ENCODE measurements at regions not wholly inside any gene's neighbourhood (a gene's known extent, or its start where the extent isn't known, plus 50 kb on each side); places are given as distances from the start of the nearest gene placed in this dataset.

DNA sequence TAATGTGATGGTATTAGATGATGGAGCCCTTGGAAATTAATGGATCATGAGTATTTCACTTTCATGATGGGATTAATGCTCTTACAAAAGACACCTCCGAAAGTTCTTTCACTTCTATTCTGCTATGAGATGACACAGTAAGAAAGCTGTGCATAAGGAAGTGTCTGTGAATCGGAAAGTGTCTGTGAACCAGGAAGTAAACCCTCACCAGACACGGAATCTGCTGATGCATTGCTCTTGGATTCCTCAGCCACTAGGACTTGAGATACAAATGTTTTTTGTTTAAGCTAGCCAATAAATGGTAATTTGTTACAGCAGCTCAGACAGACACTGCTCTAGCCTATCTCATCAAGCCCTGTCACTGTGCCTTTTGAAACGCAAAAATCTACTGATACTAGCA, 440.4 kb upstream of the PRR20A start:
- Histone ChIP-seq H3K36me3 (ENCODE audit: insufficient read depth, low read length) (no peaks in the 10 kb centered on the region), H3K4me1 (ENCODE audit: insufficient read depth, low read length) (no peaks in the 10 kb centered on the region), H3K4me3 (ENCODE audit: low read length) (no peak overlapping the region), H3K27ac (ENCODE audit: low read depth, low read length) (no peak overlapping the region), H3K27me3 (ENCODE audit: insufficient read depth, low read length, poor library complexity, severe bottlenecking) (no peaks in the 10 kb centered on the region), H3K9me3 (ENCODE audit: low read length) (no peaks in the 10 kb centered on the region)
- H3K4me1 Mint-ChIP-seq: no peaks in the 10 kb centered on the region
- no peaks in the 10 kb centered on the region for H3K27me3 Mint-ChIP-seq
- H3K4me3 Mint-ChIP-seq: no peak overlapping the region
- no peak overlapping the region for H3K27ac Mint-ChIP-seq
- H3K9me3 Mint-ChIP-seq: peaks cover 4 to 51% (median 10%) of the 10 kb centered on the region in 5 donors
- DNase-seq: no peak
- ChIA-PET POLR2A (no interaction called here), CTCF (no interaction called here)
- H3K36me3 Mint-ChIP-seq: no peaks in the 10 kb centered on the region

DNA sequence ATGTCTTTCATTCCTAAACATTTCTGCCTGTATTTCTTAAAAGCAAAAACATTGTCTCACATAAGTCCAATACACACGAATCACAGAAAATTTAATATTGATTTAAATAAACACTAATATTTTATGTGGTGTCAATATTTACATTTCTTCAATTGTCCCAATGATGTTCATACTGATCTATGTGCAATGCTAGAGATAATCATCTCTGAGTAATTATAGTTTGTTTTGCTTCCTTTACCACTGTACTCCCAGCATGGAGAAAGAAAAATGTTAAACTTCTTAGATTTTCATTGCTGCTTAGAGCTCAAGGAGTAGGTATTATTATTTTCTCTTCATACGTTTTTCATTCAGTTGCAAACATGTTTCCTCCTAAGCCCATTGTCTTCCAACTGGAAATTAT, 434.2 kb upstream of the PRR20A start:
- Mint-ChIP-seq H3K9me3 (peaks cover 0 to 50% (median 13%) of the 10 kb centered on the region in 5 donors), H3K36me3 (no peaks in the 10 kb centered on the region), H3K4me3 (no peak overlapping the region), H3K27ac (no peak overlapping the region), H3K27me3 (no peaks in the 10 kb centered on the region), H3K4me1 (no peaks in the 10 kb centered on the region)
- no peak overlapping the region for H3K27ac ChIP-seq (ENCODE audit: low read depth, low read length)
- no peaks in the 10 kb centered on the region for H3K9me3 ChIP-seq (ENCODE audit: low read length)
- no peaks in the 10 kb centered on the region for H3K4me1 ChIP-seq (ENCODE audit: insufficient read depth, low read length)
- ChIA-PET POLR2A (no interaction called here), CTCF (no interaction called here)
- DNase-seq: no peak
- no peak overlapping the region for H3K4me3 ChIP-seq (ENCODE audit: low read length)
- H3K36me3 ChIP-seq (ENCODE audit: insufficient read depth, low read length): no peaks in the 10 kb centered on the region
- no peaks in the 10 kb centered on the region for H3K27me3 ChIP-seq (ENCODE audit: insufficient read depth, low read length, poor library complexity, severe bottlenecking)

DNA sequence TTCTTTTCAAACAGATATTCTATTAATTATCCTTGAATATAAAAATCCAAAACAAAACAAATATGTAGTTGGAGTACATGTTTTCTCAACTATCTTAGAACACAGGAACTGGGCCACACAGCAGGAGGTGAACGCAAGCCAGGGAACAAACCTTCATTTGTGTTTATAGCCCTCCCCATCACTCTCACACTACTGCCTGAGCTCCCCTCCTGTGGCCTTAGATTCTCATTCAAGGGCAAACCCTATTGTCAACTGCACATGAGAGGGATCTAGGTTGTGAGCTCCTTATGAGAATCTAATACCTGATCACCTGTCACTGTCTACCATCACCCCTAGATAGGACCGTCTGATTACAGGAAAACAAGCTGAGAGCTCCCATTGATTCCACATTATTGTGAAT, 427.1 kb upstream of the PRR20A start:
- ChIA-PET CTCF (no interaction called here), POLR2A (no interaction called here)
- H3K27ac ChIP-seq (ENCODE audit: low read depth, low read length): no peak overlapping the region
- no peaks in the 10 kb centered on the region for H3K36me3 ChIP-seq (ENCODE audit: insufficient read depth, low read length)
- H3K9me3 Mint-ChIP-seq: peaks cover 6 to 39% (median 19%) of the 10 kb centered on the region in 5 donors
- H3K27me3 Mint-ChIP-seq: no peaks in the 10 kb centered on the region
- H3K4me1 Mint-ChIP-seq: no peaks in the 10 kb centered on the region
- no peak for DNase-seq
- H3K4me1 ChIP-seq (ENCODE audit: insufficient read depth, low read length): no peaks in the 10 kb centered on the region
- H3K27me3 ChIP-seq (ENCODE audit: insufficient read depth, low read length, poor library complexity, severe bottlenecking): no peaks in the 10 kb centered on the region
- H3K9me3 ChIP-seq (ENCODE audit: low read length): no peaks in the 10 kb centered on the region
- H3K36me3 Mint-ChIP-seq: no peaks in the 10 kb centered on the region
- no peak overlapping the region for H3K4me3 Mint-ChIP-seq
- no peak overlapping the region for H3K27ac Mint-ChIP-seq
- H3K4me3 ChIP-seq (ENCODE audit: low read length): no peak overlapping the region

DNA sequence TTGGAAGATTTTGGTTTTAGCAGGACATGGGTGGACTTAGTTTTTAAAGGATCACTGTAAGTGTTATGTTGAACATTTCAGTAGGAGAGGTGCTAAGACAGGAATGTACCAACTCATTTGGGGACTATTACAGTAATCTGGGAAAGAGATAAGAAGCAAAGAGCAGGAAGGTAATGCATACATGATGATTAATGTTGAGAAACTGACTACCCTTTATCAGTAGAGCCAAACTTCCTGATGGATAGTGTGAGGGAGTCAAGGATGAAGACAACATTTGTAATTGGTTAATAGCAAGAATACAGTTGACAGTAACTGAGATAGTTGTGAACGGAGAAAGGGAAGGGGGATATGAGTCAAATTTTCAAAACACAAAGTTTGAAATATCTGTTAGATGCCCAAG, 421.9 kb upstream of the PRR20A start:
- Mint-ChIP-seq H3K27me3 (no peaks in the 10 kb centered on the region), H3K4me1 (no peaks in the 10 kb centered on the region), H3K9me3 (peaks cover 11 to 40% (median 15%) of the 10 kb centered on the region in 5 donors), H3K4me3 (no peak overlapping the region), H3K27ac (no peak overlapping the region), H3K36me3 (no peaks in the 10 kb centered on the region)
- H3K4me1 ChIP-seq (ENCODE audit: insufficient read depth, low read length): no peaks in the 10 kb centered on the region
- H3K36me3 ChIP-seq (ENCODE audit: insufficient read depth, low read length): no peaks in the 10 kb centered on the region
- H3K4me3 ChIP-seq (ENCODE audit: low read length): no peak overlapping the region
- no peaks in the 10 kb centered on the region for H3K9me3 ChIP-seq (ENCODE audit: low read length)
- H3K27ac ChIP-seq (ENCODE audit: low read depth, low read length): no peak overlapping the region
- ChIA-PET POLR2A (no interaction called here), CTCF (no interaction called here)
- H3K27me3 ChIP-seq (ENCODE audit: insufficient read depth, low read length, poor library complexity, severe bottlenecking): no peaks in the 10 kb centered on the region
- no peak for DNase-seq

DNA sequence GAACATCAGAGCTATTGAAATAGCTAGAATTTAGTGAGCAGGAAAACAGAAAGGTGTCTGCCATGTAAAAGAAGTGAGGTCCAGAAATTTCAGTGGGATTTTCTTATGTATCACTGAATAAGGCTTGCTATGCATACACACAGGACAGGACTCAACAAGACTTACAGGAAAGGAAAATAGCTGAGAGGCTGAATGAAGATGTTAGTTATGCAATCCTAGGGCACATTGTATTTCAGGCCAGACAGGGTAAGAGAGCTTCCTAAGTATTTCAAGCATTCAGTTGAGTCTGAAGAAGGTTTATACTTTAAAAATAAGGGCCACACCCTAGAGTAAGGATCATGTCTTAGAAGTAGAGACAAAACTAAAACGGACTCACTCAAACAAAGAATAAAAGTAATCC, 419.9 kb upstream of the PRR20A start:
- H3K4me1 Mint-ChIP-seq: no peaks in the 10 kb centered on the region
- H3K27me3 Mint-ChIP-seq: no peaks in the 10 kb centered on the region
- Histone ChIP-seq H3K36me3 (ENCODE audit: insufficient read depth, low read length) (no peaks in the 10 kb centered on the region), H3K4me3 (ENCODE audit: low read length) (no peak overlapping the region), H3K27me3 (ENCODE audit: insufficient read depth, low read length, poor library complexity, severe bottlenecking) (no peaks in the 10 kb centered on the region), H3K27ac (ENCODE audit: low read depth, low read length) (no peak overlapping the region), H3K4me1 (ENCODE audit: insufficient read depth, low read length) (no peaks in the 10 kb centered on the region), H3K9me3 (ENCODE audit: low read length) (no peaks in the 10 kb centered on the region)
- peaks cover 10 to 35% (median 15%) of the 10 kb centered on the region in 5 donors for H3K9me3 Mint-ChIP-seq
- no peaks in the 10 kb centered on the region for H3K36me3 Mint-ChIP-seq
- DNase-seq: no peak
- no peak overlapping the region for H3K27ac Mint-ChIP-seq
- POLR2A ChIA-PET: no interaction called here
- CTCF ChIA-PET: no interaction called here
- no peak overlapping the region for H3K4me3 Mint-ChIP-seq

DNA sequence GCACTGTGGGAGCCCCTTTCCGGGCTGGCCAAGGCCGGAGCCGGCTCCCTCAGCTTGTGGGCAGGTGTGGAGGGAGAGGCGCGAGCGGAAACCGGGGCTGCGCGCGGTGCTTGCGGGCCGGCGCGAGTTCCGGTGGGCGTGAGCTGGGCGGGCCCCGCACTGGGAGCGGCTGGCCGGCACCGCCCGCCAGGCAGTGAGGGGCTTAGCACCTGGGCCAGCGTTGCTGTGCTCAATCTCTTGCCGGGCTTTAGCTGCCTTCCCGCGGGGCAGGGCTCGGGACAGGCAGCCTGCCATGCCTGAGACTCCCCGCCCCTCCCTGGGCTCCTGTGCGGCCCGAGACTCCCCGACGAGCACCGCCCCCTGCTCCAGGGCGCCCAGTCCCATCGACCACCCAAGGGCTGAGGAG, 405.2 kb upstream of the PRR20A start:
- Histone ChIP-seq H3K4me1 (ENCODE audit: insufficient read depth, low read length) (no peaks in the 10 kb centered on the region), H3K4me3 (ENCODE audit: low read length) (no peak overlapping the region), H3K27ac (ENCODE audit: low read depth, low read length) (no peak overlapping the region), H3K27me3 (ENCODE audit: insufficient read depth, low read length, poor library complexity, severe bottlenecking) (no peaks in the 10 kb centered on the region), H3K36me3 (ENCODE audit: insufficient read depth, low read length) (no peaks in the 10 kb centered on the region), H3K9me3 (ENCODE audit: low read length) (no peaks in the 10 kb centered on the region)
- Mint-ChIP-seq H3K9me3 (peaks cover 3 to 21% (median 8%) of the 10 kb centered on the region in 5 donors), H3K4me3 (no peak overlapping the region), H3K4me1 (no peaks in the 10 kb centered on the region), H3K27ac (no peak overlapping the region), H3K36me3 (peaks cover 0 to 1% (median 0%) of the 10 kb centered on the region in 3 donors), H3K27me3 (no peaks in the 10 kb centered on the region)
- DNase-seq: no peak
- CTCF ChIA-PET: no interaction called here
- POLR2A ChIA-PET: no interaction called here

DNA sequence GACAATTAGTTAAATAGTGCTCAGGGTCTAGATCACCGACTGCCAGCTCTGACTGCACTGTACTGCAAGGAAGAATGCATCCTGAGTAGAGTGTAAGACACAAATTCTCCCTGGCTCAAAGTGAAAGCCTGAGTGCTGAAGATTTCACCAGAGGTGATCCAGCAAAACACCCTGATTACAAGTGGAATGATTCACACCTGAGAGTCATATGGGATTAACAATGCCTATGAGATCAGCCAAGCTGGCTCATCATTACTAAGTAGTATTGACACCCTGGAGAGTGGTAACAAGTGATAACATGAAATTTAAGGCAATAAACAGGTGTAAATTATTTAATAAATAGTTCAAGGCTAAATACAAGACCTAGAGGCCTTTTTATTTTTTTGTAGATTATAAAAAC, 403.8 kb upstream of the PRR20A start:
- Histone ChIP-seq H3K27me3 (ENCODE audit: insufficient read depth, low read length, poor library complexity, severe bottlenecking) (no peaks in the 10 kb centered on the region), H3K27ac (ENCODE audit: low read depth, low read length) (no peak overlapping the region), H3K4me3 (ENCODE audit: low read length) (no peak overlapping the region), H3K4me1 (ENCODE audit: insufficient read depth, low read length) (no peaks in the 10 kb centered on the region), H3K36me3 (ENCODE audit: insufficient read depth, low read length) (no peaks in the 10 kb centered on the region), H3K9me3 (ENCODE audit: low read length) (no peaks in the 10 kb centered on the region)
- Mint-ChIP-seq H3K9me3 (peaks cover 5 to 27% (median 8%) of the 10 kb centered on the region in 5 donors), H3K4me3 (no peak overlapping the region), H3K36me3 (peaks cover 0 to 1% (median 0%) of the 10 kb centered on the region in 3 donors), H3K27me3 (no peaks in the 10 kb centered on the region), H3K27ac (no peak overlapping the region), H3K4me1 (no peaks in the 10 kb centered on the region)
- DNase-seq: no peak
- POLR2A ChIA-PET: no interaction called here
- CTCF ChIA-PET: no interaction called here

DNA sequence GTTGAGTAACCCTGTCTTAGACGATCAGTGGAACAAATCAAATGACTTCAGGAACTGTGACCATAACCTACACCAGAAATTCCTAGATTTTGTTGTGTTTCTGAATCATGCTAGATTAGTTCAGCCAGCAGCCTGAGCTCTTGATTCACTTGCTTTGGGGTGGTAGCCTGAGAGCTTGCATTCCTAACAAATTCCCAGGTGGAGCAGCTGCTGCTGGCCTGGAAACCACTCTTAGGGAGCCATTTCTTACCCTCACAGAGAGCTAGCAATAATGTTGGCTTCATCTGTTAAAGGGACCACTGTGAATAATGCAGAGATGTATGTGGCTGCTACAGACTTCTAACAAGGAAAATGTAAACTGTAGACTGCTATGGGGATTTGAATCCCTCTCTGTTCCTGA, 388.1 kb upstream of the PRR20A start:
- H3K27ac Mint-ChIP-seq: no peak overlapping the region
- no peak for DNase-seq
- CTCF ChIA-PET: no interaction called here
- Histone ChIP-seq H3K27me3 (ENCODE audit: insufficient read depth, low read length, poor library complexity, severe bottlenecking) (no peaks in the 10 kb centered on the region), H3K4me1 (ENCODE audit: insufficient read depth, low read length) (no peaks in the 10 kb centered on the region), H3K9me3 (ENCODE audit: low read length) (no peaks in the 10 kb centered on the region), H3K27ac (ENCODE audit: low read depth, low read length) (no peak overlapping the region), H3K36me3 (ENCODE audit: insufficient read depth, low read length) (no peaks in the 10 kb centered on the region), H3K4me3 (ENCODE audit: low read length) (no peak overlapping the region)
- H3K36me3 Mint-ChIP-seq: no peaks in the 10 kb centered on the region
- H3K27me3 Mint-ChIP-seq: no peaks in the 10 kb centered on the region
- POLR2A ChIA-PET: no interaction called here
- H3K9me3 Mint-ChIP-seq: peaks cover 0 to 26% (median 8%) of the 10 kb centered on the region in 5 donors
- H3K4me3 Mint-ChIP-seq: no peak overlapping the region
- no peaks in the 10 kb centered on the region for H3K4me1 Mint-ChIP-seq

Measured in CD8-positive, alpha-beta memory T cell (primary cell).